RWPE2 (cell line): ENCODE measurements at regions not wholly inside any gene's neighbourhood (a gene's known extent, or its start where the extent isn't known, plus 50 kb on each side); places are given as distances from the start of the nearest gene placed in this dataset.

Experiments used
- ATAC-seq: fragments of 200-7000 bp; cut with Tn5 transposase; 3 replicates; pipeline ENCODE4 v1.9.1; 2021; ENCODE audit warnings: low read depth
- DNase-seq: peaks from one replicate; pipeline ENCODE4 v3.0.0-alpha.2; 2020; ENCODE audit warnings: low spot score
- H3K27ac ChIP-seq: fragments of 450-650 bp; 2 replicates; pipeline ENCODE4 v1.5.1; 2017; ENCODE audit warnings: mild to moderate bottlenecking; ENCODE audit not compliant: poor library complexity, severe bottlenecking
- H3K27me3 ChIP-seq: fragments of 250-450 bp; sonication (Bioruptor Pico); 2 replicates; pipeline ENCODE4 v1.5.1; 2021; ENCODE audit warnings: mild to moderate bottlenecking, moderate library complexity; ENCODE audit not compliant: insufficient read depth, poor library complexity, severe bottlenecking
- H3K36me3 ChIP-seq: fragments of 250-450 bp; sonication (Bioruptor Pico); 2 replicates; pipeline ENCODE4 v1.5.1; 2020; ENCODE audit warnings: low read depth, mild to moderate bottlenecking, moderate library complexity
- H3K4me1 ChIP-seq: fragments of 250-450 bp; sonication (Bioruptor Pico); 2 replicates; pipeline ENCODE4 v1.5.1; 2021; ENCODE audit warnings: mild to moderate bottlenecking, moderate library complexity; ENCODE audit not compliant: insufficient read depth, poor library complexity, severe bottlenecking
- H3K4me3 ChIP-seq: fragments of 250-450 bp; sonication (Bioruptor Pico); 2 replicates; pipeline ENCODE4 v1.5.1; 2021; ENCODE audit warnings: mild to moderate bottlenecking, moderate library complexity; ENCODE audit not compliant: severe bottlenecking
- H3K9me3 ChIP-seq: fragments of 250-450 bp; sonication (Bioruptor Pico); 2 replicates; pipeline ENCODE4 v1.5.1; 2021; ENCODE audit warnings: mild to moderate bottlenecking, moderate library complexity; ENCODE audit not compliant: severe bottlenecking
- TF ChIP-seq, protein P1 (sequence below): fragments of 450-650 bp; IDR thresholded peaks from one replicate; pipeline ENCODE4 v1.5.1; 2017; ENCODE audit warnings: mild to moderate bottlenecking, moderate library complexity; ENCODE audit not compliant: poor library complexity, severe bottlenecking

- no peaks in the 10 kb centered on the region for H3K9me3 ChIP-seq
- H3K36me3 ChIP-seq, result peaks cover 4% of the 10 kb centered on the region; the same call in 1 of the 2 replicates
- H3K27ac ChIP-seq, result peak overlapping the region; percentile 81
- no peaks in the 10 kb centered on the region for H3K27me3 ChIP-seq
- ATAC-seq (peak; percentile 42), DNase-seq (no peak)
- peak overlapping the region; percentile 94 for H3K4me3 ChIP-seq
- TF ChIP-seq, protein P1, sequence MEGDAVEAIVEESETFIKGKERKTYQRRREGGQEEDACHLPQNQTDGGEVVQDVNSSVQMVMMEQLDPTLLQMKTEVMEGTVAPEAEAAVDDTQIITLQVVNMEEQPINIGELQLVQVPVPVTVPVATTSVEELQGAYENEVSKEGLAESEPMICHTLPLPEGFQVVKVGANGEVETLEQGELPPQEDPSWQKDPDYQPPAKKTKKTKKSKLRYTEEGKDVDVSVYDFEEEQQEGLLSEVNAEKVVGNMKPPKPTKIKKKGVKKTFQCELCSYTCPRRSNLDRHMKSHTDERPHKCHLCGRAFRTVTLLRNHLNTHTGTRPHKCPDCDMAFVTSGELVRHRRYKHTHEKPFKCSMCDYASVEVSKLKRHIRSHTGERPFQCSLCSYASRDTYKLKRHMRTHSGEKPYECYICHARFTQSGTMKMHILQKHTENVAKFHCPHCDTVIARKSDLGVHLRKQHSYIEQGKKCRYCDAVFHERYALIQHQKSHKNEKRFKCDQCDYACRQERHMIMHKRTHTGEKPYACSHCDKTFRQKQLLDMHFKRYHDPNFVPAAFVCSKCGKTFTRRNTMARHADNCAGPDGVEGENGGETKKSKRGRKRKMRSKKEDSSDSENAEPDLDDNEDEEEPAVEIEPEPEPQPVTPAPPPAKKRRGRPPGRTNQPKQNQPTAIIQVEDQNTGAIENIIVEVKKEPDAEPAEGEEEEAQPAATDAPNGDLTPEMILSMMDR, result no peak
- H3K4me1 ChIP-seq, result peaks cover 11% of the 10 kb centered on the region
These were observed 81.9 kb upstream of the CCDC28A start for GRCh38 chr6:138691595-138692057.

GRCh38 chr6:138692058-138692977 lies 81.3 kb upstream of the CCDC28A start:
- TF ChIP-seq, protein P1, result peak; percentile 95
- Histone ChIP-seq H3K9me3 (no peaks in the 10 kb centered on the region), H3K36me3 (peaks cover 4% of the 10 kb centered on the region; the same call in 1 of the 2 replicates), H3K4me3 (peak overlapping the region; percentile 94), H3K4me1 (peaks cover 11% of the 10 kb centered on the region), H3K27me3 (no peaks in the 10 kb centered on the region), H3K27ac (peak overlapping the region; percentile 81)
- ATAC-seq (peak; percentile 49), DNase-seq (peak; percentile 63)

DNA sequence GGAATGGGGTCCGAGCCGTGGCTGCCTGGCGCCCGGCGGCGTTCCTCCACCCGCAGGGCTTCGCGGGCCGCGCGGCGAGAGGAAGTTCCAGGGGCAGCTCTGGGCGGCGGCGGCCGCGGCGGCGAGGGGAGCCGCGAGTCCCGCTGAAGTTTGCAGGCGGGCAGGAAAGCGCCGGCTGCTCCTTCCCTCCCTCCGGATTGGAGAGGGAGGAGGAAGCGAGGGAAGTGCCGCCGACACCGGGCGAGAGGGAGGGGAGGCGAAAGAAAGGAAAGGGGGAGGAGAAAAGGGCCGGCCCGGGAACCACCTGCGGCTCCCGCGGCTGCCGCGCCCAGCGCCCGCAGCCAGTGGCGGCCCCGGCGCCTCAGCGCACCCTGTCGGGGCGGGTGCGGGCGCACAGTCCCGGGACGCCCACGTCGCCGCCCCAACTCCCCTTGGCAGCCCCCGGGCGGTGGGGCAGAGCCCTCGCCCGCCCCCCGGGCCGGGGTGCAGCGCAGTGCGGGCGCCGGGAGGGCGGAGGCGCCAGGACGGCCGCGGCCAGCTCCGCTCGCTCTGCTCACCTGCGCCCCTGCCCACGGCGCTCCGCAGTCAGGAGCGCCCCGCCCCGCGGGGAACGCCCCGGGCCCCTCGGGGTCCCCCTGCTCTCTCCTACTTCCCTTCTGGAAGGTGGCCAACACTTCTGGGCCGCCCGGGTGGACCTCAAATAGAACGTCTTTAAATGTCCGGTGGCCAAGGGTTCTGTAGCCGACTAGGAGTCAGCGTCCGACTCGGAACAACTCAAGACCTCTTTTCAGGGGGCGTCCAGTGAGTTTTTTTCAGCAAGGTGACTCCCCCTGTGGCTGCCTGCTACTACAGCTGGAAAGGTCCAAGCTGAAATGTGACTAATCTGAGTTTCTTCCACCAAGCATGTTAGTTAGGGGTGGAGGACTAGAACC lies 80.3 kb upstream of the CCDC28A start:
- ATAC-seq (peak; percentile 68), DNase-seq (peak; percentile 85)
- no peaks in the 10 kb centered on the region for H3K9me3 ChIP-seq
- no peaks in the 10 kb centered on the region for H3K27me3 ChIP-seq
- H3K36me3 ChIP-seq, result peaks cover 4% of the 10 kb centered on the region; the same call in 1 of the 2 replicates
- TF ChIP-seq, protein P1, result no peak
- peak overlapping the region; percentile 81 for H3K27ac ChIP-seq
- H3K4me3 ChIP-seq, result peak overlapping the region; percentile 94
- peaks cover 11% of the 10 kb centered on the region for H3K4me1 ChIP-seq

DNA sequence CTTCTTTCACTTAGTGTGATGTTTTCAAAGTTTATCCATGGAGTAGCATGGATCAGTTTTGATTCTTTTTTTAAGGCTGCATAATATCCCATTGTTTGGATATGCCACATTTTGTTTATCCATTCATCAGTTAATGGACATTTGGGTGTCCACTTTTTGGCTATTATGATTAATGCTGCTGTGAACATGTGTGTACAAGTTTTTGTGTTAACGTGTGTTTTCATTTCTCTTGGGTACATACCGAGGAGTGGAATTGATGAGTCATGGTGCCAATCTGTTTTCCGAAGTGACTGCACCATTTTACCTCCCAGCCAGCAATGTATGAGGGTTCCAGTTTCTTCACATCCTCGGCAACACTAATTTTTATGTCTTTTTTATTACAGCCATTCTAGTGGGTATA lies 78.4 kb upstream of the CCDC28A start:
- H3K27ac ChIP-seq, result no peak overlapping the region
- H3K36me3 ChIP-seq, result peaks cover 4% of the 10 kb centered on the region; the same call in 1 of the 2 replicates
- ATAC-seq (no peak), DNase-seq (no peak)
- H3K4me1 ChIP-seq, result peaks cover 8% of the 10 kb centered on the region
- no peaks in the 10 kb centered on the region for H3K9me3 ChIP-seq
- no peaks in the 10 kb centered on the region for H3K27me3 ChIP-seq
- H3K4me3 ChIP-seq, result no peak overlapping the region
- TF ChIP-seq, protein P1, result no peak
